ENCODE measurements at regions not wholly inside any gene's neighbourhood (a gene's known extent, or its start where the extent isn't known, plus 50 kb on each side); places are given as distances from the start of the nearest gene placed in this dataset.

DNA sequence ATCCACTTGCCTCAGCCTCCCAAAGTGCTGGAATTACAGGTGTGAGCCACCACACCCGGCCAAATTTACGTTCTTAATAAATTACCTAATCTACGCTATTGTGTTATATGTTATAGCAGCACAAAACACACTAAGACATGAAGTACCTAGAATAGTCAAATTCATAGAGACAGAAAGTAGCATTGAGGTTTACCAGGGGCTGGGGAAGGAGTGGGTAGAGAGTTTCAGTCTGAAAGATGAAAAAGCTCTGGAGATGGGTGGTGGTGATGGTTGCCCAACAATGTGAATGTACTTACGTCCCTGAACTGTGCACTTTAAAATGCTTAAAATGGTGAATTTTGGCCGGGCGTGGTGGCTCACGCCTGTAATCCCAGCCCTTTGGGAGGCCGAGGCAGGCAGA, 65.7 kb upstream of the NUP50 start:
- TF ChIP-seq CTCF (IDR thresholded peaks at IDR 0.05): no peak
- Histone ChIP-seq H3K4me3 (no peak overlapping the region), H3K36me3 (no peaks in the 10 kb centered on the region), H3K9me3 (no peaks in the 10 kb centered on the region), H3K4me1 (no peaks in the 10 kb centered on the region), H3K27me3 (peaks cover 0 to 83% of the 10 kb centered on the region in 2 donors), H3K27ac (no peak overlapping the region)
- intact Hi-C loops (cut with DNase I): loop anchor here in 1 of 2 donors (10.0 kb wide), 1 partner anchor 123 kb away; no protein-coding TSS in a partner anchor
- ATAC-seq (no peak), DNase-seq (no peak)

DNA sequence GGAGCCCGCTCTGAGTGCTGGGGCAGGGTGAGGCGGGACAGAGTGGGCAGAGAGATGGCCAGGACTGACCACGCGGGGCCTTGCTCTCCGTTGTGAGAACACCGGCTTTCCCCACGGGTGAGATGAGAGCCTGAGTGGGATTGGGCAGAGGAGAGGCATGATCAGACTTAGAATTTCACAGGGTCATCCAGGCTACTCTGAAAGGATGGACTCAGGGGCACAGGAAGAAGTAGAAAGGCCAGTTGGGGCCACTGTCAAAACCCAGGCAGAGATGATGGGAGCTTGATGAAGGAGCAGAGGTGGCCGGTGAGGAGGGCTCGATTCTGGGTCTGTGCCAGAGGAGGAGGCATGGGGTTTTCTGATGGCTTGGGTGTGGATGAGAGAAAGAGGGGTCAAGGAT, 63.8 kb upstream of the NUP50 start:
- no peak for DNase-seq
- Histone ChIP-seq H3K9me3 (no peaks in the 10 kb centered on the region), H3K27ac (no peak overlapping the region), H3K36me3 (no peaks in the 10 kb centered on the region), H3K4me1 (no peaks in the 10 kb centered on the region), H3K27me3 (peaks cover 0 to 85% of the 10 kb centered on the region in 2 donors), H3K4me3 (no peak overlapping the region)
- no peak for ATAC-seq
- intact Hi-C loops (cut with DNase I): loop anchor here in 1 of 2 donors (10.0 kb wide), 1 partner anchor 125 kb away; no protein-coding TSS in a partner anchor
- no peak for TF ChIP-seq CTCF (IDR thresholded peaks at IDR 0.05)

GRCh38 chr22:45101515-45102227, 62.1 kb upstream of the NUP50 start:
- Histone ChIP-seq H3K36me3 (no peaks in the 10 kb centered on the region), H3K4me3 (no peak overlapping the region), H3K27me3 (peaks cover 0 to 75% of the 10 kb centered on the region in 2 donors), H3K27ac (no peak overlapping the region), H3K4me1 (no peaks in the 10 kb centered on the region), H3K9me3 (no peaks in the 10 kb centered on the region)
- peak in 1 of 2 donors; percentile 30 for TF ChIP-seq CTCF (IDR thresholded peaks at IDR 0.05)
- DNase-seq (peak in 2 of 4 donors; percentile 56 to 76), ATAC-seq (peak; percentile 84)
- intact Hi-C loops (cut with DNase I): no loop called here

DNA sequence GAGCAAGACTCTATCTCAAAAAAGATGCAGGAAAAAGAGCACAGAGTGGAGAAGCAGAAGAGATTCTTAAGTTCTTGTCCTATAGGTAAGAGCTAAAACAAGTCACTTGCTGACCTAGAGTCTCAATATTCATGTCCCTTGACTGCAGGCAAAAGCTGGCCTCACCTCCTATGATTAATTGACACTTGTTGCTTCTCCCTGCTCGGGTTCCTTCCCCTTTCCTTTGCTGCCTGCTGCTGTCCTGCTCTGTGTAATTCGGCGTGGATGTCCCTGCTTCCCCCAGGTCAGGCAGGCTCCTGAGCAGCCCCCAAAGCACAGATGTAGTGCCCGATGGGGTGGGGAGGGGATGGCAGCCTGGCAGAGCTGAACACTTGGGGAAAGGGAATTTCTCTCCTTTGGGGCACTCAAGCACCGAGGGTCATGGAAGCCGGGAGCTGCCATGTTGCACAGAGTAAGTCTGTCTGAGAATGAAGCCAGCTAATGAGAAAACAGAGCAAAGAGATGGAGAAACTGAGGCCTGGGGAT, 60.8 kb upstream of the NUP50 start:
- H3K27me3 ChIP-seq: peaks cover 0 to 78% of the 10 kb centered on the region in 2 donors
- intact Hi-C loops (cut with DNase I): no loop called here
- ATAC-seq: no peak
- H3K36me3 ChIP-seq: no peaks in the 10 kb centered on the region
- H3K4me1 ChIP-seq: no peaks in the 10 kb centered on the region
- no peak for DNase-seq
- H3K4me3 ChIP-seq: no peak overlapping the region
- no peak for TF ChIP-seq CTCF (IDR thresholded peaks at IDR 0.05)
- H3K9me3 ChIP-seq: no peaks in the 10 kb centered on the region
- H3K27ac ChIP-seq: no peak overlapping the region

GRCh38 chr22:45103756-45104155, 60.0 kb upstream of the NUP50 start:
- no peaks in the 10 kb centered on the region for H3K36me3 ChIP-seq
- DNase-seq: no peak
- no peak overlapping the region for H3K27ac ChIP-seq
- no peak for ATAC-seq
- no peaks in the 10 kb centered on the region for H3K4me1 ChIP-seq
- intact Hi-C loops (cut with DNase I): no loop called here
- no peaks in the 10 kb centered on the region for H3K9me3 ChIP-seq
- no peak for TF ChIP-seq CTCF (IDR thresholded peaks at IDR 0.05)
- H3K27me3 ChIP-seq: peaks cover 0 to 73% of the 10 kb centered on the region in 2 donors
- no peak overlapping the region for H3K4me3 ChIP-seq

Measured in left lung (tissue), 4 donors.